ENCODE measurements at regions not wholly inside any gene's neighbourhood (a gene's known extent, or its start where the extent isn't known, plus 50 kb on each side); places are given as distances from the start of the nearest gene placed in this dataset.
"Not testable (repeated sequence)": the region's sequence is repeated elsewhere in the genome, so short reads cannot be mapped to it uniquely, and the experiment has no call there.

- Histone ChIP-seq H3K27me3 (no peaks in the 10 kb centered on the region), H3K9me3 (no peaks in the 10 kb centered on the region), H3K4me3 (replicated peaks in 1 of 3) (no peak overlapping the region), H3K4me1 (no peaks in the 10 kb centered on the region), H3K36me3 (no peaks in the 10 kb centered on the region), H3K27ac (no peak overlapping the region)
- no peak for TF ChIP-seq POLR2A (IDR thresholded peaks at IDR 0.05)
- TF ChIP-seq, protein P1, sequence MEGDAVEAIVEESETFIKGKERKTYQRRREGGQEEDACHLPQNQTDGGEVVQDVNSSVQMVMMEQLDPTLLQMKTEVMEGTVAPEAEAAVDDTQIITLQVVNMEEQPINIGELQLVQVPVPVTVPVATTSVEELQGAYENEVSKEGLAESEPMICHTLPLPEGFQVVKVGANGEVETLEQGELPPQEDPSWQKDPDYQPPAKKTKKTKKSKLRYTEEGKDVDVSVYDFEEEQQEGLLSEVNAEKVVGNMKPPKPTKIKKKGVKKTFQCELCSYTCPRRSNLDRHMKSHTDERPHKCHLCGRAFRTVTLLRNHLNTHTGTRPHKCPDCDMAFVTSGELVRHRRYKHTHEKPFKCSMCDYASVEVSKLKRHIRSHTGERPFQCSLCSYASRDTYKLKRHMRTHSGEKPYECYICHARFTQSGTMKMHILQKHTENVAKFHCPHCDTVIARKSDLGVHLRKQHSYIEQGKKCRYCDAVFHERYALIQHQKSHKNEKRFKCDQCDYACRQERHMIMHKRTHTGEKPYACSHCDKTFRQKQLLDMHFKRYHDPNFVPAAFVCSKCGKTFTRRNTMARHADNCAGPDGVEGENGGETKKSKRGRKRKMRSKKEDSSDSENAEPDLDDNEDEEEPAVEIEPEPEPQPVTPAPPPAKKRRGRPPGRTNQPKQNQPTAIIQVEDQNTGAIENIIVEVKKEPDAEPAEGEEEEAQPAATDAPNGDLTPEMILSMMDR (IDR thresholded peaks at IDR 0.05), result no peak
- DNase-seq, result no peak
- intact Hi-C loops (cut with DNase I), result no loop called here
These were observed 1291.7 kb upstream of the MIR17HG start for GRCh38 chr13:90055760-90056159.

DNA sequence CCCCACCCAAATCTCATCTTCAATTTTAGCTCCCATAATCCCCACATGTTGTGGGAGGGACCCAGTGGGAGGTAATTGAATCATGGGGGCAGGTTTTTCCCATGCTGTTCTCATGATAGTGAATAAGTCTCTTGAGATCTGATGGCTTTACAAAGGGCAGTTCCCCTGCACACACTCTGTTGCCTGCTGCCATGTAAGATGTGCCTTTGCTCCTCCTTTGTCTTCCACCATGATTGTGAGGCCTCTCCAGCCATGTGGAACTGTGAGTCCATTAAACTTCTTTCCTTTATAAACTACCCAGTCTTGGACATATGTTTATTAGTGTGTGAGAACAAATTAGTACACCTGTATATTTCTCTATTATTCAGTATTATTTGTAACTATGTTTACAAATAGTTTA is 1283.3 kb upstream of the MIR17HG start:
- intact Hi-C loops (cut with DNase I); H3K4me1 ChIP-seq: not testable (repeated sequence)

GRCh38 chr13:90068658-90069057 is 1278.8 kb upstream of the MIR17HG start:
- TF ChIP-seq, protein P1 (IDR thresholded peaks at IDR 0.05), result no peak
- no peak for TF ChIP-seq POLR2A (IDR thresholded peaks at IDR 0.05)
- intact Hi-C loops (cut with DNase I), result no loop called here
- H3K4me3 ChIP-seq (replicated peaks in 1 of 3), result no peak overlapping the region
- no peaks in the 10 kb centered on the region for H3K36me3 ChIP-seq
- H3K27ac ChIP-seq, result no peak overlapping the region
- 30 to 32% methylated on average over 3 of the region's 3 CpGs for WGBS, 2 donors
- no peaks in the 10 kb centered on the region for H3K4me1 ChIP-seq
- no peaks in the 10 kb centered on the region for H3K9me3 ChIP-seq
- DNase-seq, result no peak
- H3K27me3 ChIP-seq, result no peaks in the 10 kb centered on the region

More for the DNA sequence above, 1283.3 kb upstream of the MIR17HG start:
- H3K27ac ChIP-seq; H3K27me3 ChIP-seq; DNase-seq; H3K36me3 ChIP-seq; H3K4me3 ChIP-seq (replicated peaks in 1 of 3); H3K9me3 ChIP-seq: not testable (repeated sequence)

DNA sequence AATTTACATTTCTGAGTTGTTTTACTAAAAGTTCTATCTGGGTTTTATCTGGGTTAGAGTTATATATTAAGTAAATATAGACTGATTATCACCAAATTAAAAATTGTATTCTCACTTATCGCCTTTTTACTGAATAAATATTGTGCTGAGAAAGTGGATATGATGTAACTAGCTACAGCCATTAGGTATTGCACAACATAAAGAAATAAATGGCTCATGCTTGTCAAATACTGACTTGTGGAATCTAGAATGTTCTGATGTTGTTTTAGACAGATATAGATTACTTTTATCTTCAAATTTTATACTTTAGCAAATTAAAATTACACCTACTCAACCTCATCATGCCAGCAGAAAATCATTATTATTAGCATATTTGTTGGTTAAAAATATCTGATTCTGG is 1277.1 kb upstream of the MIR17HG start:
- Histone ChIP-seq H3K27ac (no peak overlapping the region), H3K4me3 (replicated peaks in 1 of 3) (no peak overlapping the region), H3K4me1 (no peaks in the 10 kb centered on the region), H3K27me3 (no peaks in the 10 kb centered on the region), H3K9me3 (no peaks in the 10 kb centered on the region), H3K36me3 (no peaks in the 10 kb centered on the region)
- intact Hi-C loops (cut with DNase I), result no loop called here
- TF ChIP-seq POLR2A (IDR thresholded peaks at IDR 0.05), result no peak
- TF ChIP-seq, protein P1 (IDR thresholded peaks at IDR 0.05), result no peak
- DNase-seq, result no peak
- WGBS, 2 donors, result 94% methylated on average over 1 of the region's 1 CpG

DNA sequence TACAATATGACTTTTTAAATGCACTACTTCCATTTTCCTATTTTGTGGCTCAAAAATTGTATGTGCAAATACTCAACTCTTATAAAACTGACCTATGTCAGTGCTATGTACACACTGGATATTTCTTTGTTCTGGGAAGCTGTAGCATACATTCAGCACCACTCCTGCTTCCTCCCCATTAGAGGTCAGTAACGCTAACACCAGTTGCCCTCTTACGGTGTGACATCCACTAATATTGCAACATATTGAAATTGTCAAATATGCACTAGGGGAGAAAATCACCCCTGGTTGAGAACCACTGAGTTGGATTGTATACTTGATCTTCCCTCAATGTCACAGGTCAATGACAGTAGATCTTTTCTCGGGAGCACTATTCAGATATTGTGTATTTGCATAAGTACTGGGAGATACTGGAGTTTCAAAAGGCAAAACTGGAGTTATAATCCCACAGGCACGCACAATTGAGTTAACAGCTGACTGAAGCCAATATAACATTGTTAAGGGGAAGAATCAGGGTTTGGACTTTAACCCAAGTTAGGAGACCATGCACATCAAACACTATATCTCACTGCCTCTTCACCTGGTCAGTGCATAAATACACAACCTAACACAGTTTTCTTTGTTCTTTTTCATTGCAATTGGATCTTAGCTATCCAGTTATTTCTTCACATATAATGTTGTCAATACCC is 1276.5 kb upstream of the MIR17HG start:
- no peak overlapping the region for H3K4me3 ChIP-seq (replicated peaks in 1 of 3)
- WGBS, 2 donors, result 90 to 94% methylated on average over 4 of the region's 4 CpGs
- no peaks in the 10 kb centered on the region for H3K36me3 ChIP-seq
- H3K27me3 ChIP-seq, result no peaks in the 10 kb centered on the region
- intact Hi-C loops (cut with DNase I), result no loop called here
- H3K27ac ChIP-seq, result no peak overlapping the region
- H3K9me3 ChIP-seq, result no peaks in the 10 kb centered on the region
- no peak for DNase-seq
- TF ChIP-seq, protein P1 (IDR thresholded peaks at IDR 0.05), result no peak
- no peak for TF ChIP-seq POLR2A (IDR thresholded peaks at IDR 0.05)
- no peaks in the 10 kb centered on the region for H3K4me1 ChIP-seq

All from thyroid gland (tissue), 4 donors.